ENCODE measurements at regions not wholly inside any gene's neighbourhood (a gene's known extent, or its start where the extent isn't known, plus 50 kb on each side); places are given as distances from the start of the nearest gene placed in this dataset.
"Not testable (repeated sequence)": the region's sequence is repeated elsewhere in the genome, so short reads cannot be mapped to it uniquely, and the experiment has no call there.

DNA sequence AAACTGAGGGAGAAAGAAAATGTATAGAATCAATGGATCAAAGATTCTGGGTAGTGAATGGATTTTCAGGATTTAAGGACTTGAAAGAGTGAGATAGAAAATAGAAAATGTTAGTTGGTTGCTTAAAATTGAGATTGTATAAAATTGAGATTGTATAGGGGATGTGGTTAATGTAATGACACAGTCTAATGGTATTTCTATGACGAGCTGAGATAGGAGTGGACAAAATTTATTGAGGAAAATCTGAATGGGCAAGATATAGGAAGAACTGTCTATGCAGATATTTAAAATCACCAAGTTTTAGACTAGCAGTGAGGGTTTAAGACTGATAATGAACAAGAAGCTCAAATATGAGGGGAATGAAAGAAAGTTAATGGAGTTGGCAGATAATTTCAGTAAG lies 406.6 kb downstream of the NYAP2 start:
- H3K4me2 ChIP-seq (ENCODE audit: low read length), result no peak overlapping the region
- no peaks in the 10 kb centered on the region for H3K27me3 ChIP-seq (ENCODE audit: insufficient read depth, low read length)
- H2AFZ ChIP-seq (ENCODE audit: low read length), result no peak overlapping the region
- H3K9ac ChIP-seq (ENCODE audit: low read length), result no peak overlapping the region
- H3K79me2 ChIP-seq (ENCODE audit: insufficient read depth, low read length), result no peaks in the 10 kb centered on the region
- no peaks in the 10 kb centered on the region for H3K9me2 ChIP-seq (ENCODE audit: low read depth, low read length)
- H3K4me1 ChIP-seq (ENCODE audit: insufficient read depth, low read length, severe bottlenecking), result no peaks in the 10 kb centered on the region
- no peak overlapping the region for H3K4me3 ChIP-seq (ENCODE audit: low read depth, low read length, poor library complexity, severe bottlenecking)
- no peaks in the 10 kb centered on the region for H4K20me1 ChIP-seq (ENCODE audit: insufficient read depth, low read length)
- TF ChIP-seq CTCF (IDR thresholded peaks at IDR 0.05; ENCODE audit: low read length) (no peak), EZH2 (IDR thresholded peaks at IDR 0.05; ENCODE audit: borderline replicate concordance, low read length) (no peak)
- no peak overlapping the region for H3K27ac ChIP-seq (ENCODE audit: low read depth, low read length, poor library complexity, severe bottlenecking)
- no peaks in the 10 kb centered on the region for H3K36me3 ChIP-seq (ENCODE audit: insufficient read depth, low read length)
- no peaks in the 10 kb centered on the region for H3K9me3 ChIP-seq (ENCODE audit: low read length)
- no peaks in the 10 kb centered on the region for H3F3A ChIP-seq (ENCODE audit: insufficient read depth, low read length)

- not testable (repeated sequence) for H4K20me1 ChIP-seq (ENCODE audit: insufficient read depth, low read length); H3K4me2 ChIP-seq (ENCODE audit: low read length); H2AFZ ChIP-seq (ENCODE audit: low read length); H3K4me1 ChIP-seq (ENCODE audit: insufficient read depth, low read length, severe bottlenecking); H3K27me3 ChIP-seq (ENCODE audit: insufficient read depth, low read length); H3K36me3 ChIP-seq (ENCODE audit: insufficient read depth, low read length); H3K9me3 ChIP-seq (ENCODE audit: low read length); H3K79me2 ChIP-seq (ENCODE audit: insufficient read depth, low read length); H3F3A ChIP-seq (ENCODE audit: insufficient read depth, low read length); H3K9ac ChIP-seq (ENCODE audit: low read length); H3K4me3 ChIP-seq (ENCODE audit: low read depth, low read length, poor library complexity, severe bottlenecking); H3K27ac ChIP-seq (ENCODE audit: low read depth, low read length, poor library complexity, severe bottlenecking); H3K9me2 ChIP-seq (ENCODE audit: low read depth, low read length)
Observed at GRCh38 chr2:225802076-225802475, 402.6 kb downstream of the NYAP2 start.

GRCh38 chr2:225797394-225797793 lies 397.9 kb downstream of the NYAP2 start:
- H3K27ac ChIP-seq (ENCODE audit: low read depth, low read length, poor library complexity, severe bottlenecking), result no peak overlapping the region
- no peak overlapping the region for H3K4me3 ChIP-seq (ENCODE audit: low read depth, low read length, poor library complexity, severe bottlenecking)
- no peak for TF ChIP-seq CTCF (IDR thresholded peaks at IDR 0.05; ENCODE audit: low read length)
- TF ChIP-seq EZH2 (IDR thresholded peaks at IDR 0.05; ENCODE audit: borderline replicate concordance, low read length), result no peak
- no peaks in the 10 kb centered on the region for H3F3A ChIP-seq (ENCODE audit: insufficient read depth, low read length)
- no peak overlapping the region for H2AFZ ChIP-seq (ENCODE audit: low read length)
- H3K27me3 ChIP-seq (ENCODE audit: insufficient read depth, low read length), result no peaks in the 10 kb centered on the region
- no peaks in the 10 kb centered on the region for H3K36me3 ChIP-seq (ENCODE audit: insufficient read depth, low read length)
- no peaks in the 10 kb centered on the region for H4K20me1 ChIP-seq (ENCODE audit: insufficient read depth, low read length)
- H3K9ac ChIP-seq (ENCODE audit: low read length), result no peak overlapping the region
- H3K4me1 ChIP-seq (ENCODE audit: insufficient read depth, low read length, severe bottlenecking), result no peaks in the 10 kb centered on the region
- no peak overlapping the region for H3K4me2 ChIP-seq (ENCODE audit: low read length)
- no peaks in the 10 kb centered on the region for H3K9me3 ChIP-seq (ENCODE audit: low read length)
- H3K9me2 ChIP-seq (ENCODE audit: low read depth, low read length), result no peaks in the 10 kb centered on the region
- H3K79me2 ChIP-seq (ENCODE audit: insufficient read depth, low read length), result no peaks in the 10 kb centered on the region

- H2AFZ ChIP-seq (ENCODE audit: low read length), result no peak overlapping the region
- no peaks in the 10 kb centered on the region for H3K9me2 ChIP-seq (ENCODE audit: low read depth, low read length)
- H3K9ac ChIP-seq (ENCODE audit: low read length), result no peak overlapping the region
- TF ChIP-seq EZH2 (IDR thresholded peaks at IDR 0.05; ENCODE audit: borderline replicate concordance, low read length) (no peak), CTCF (IDR thresholded peaks at IDR 0.05; ENCODE audit: low read length) (no peak)
- H3K36me3 ChIP-seq (ENCODE audit: insufficient read depth, low read length), result no peaks in the 10 kb centered on the region
- no peak overlapping the region for H3K4me3 ChIP-seq (ENCODE audit: low read depth, low read length, poor library complexity, severe bottlenecking)
- no peaks in the 10 kb centered on the region for H3K9me3 ChIP-seq (ENCODE audit: low read length)
- no peaks in the 10 kb centered on the region for H3K4me1 ChIP-seq (ENCODE audit: insufficient read depth, low read length, severe bottlenecking)
- no peak overlapping the region for H3K27ac ChIP-seq (ENCODE audit: low read depth, low read length, poor library complexity, severe bottlenecking)
- no peaks in the 10 kb centered on the region for H3K27me3 ChIP-seq (ENCODE audit: insufficient read depth, low read length)
- H4K20me1 ChIP-seq (ENCODE audit: insufficient read depth, low read length), result no peaks in the 10 kb centered on the region
- H3K4me2 ChIP-seq (ENCODE audit: low read length), result no peak overlapping the region
- H3F3A ChIP-seq (ENCODE audit: insufficient read depth, low read length), result no peaks in the 10 kb centered on the region
- H3K79me2 ChIP-seq (ENCODE audit: insufficient read depth, low read length), result no peaks in the 10 kb centered on the region
Observed at GRCh38 chr2:225794652-225795400, 395.3 kb downstream of the NYAP2 start.

All from OCI-LY1 (cell line).